H1 (cell line): ENCODE measurements at regions not wholly inside any gene's neighbourhood (a gene's known extent, or its start where the extent isn't known, plus 50 kb on each side); places are given as distances from the start of the nearest gene placed in this dataset.

Source experiments
- CHD1 ChIP-seq: IDR thresholded peaks from 2 replicates; pipeline ENCODE4 v1.6.1; 2012; ENCODE audit warnings: low read depth, low read length, improper control_type of control experiment
- POLR2A ChIP-seq, 2 experiments: IDR thresholded peaks; 1 replicate in 1 of 2; 2 replicates in 1 of 2; pipeline ENCODE4 v1.6.1; 2011; ENCODE audit warnings: low read depth in 2 of 2, low read length in 2 of 2, mild to moderate bottlenecking in 2 of 2; ENCODE audit errors: control extremely low read depth in 1 of 2
- SP1 ChIP-seq: IDR thresholded peaks from 2 replicates; pipeline ENCODE4 v1.6.1; 2011; ENCODE audit warnings: low read depth, low read length
- TBP ChIP-seq: IDR thresholded peaks from 2 replicates; pipeline ENCODE4 v1.6.1; 2011; ENCODE audit warnings: low read depth, low read length, improper control_type of control experiment
- TF ChIP-seq, protein P1 (sequence below), 3 experiments: IDR thresholded peaks; 1 replicate in 2 of 3; 2 replicates in 1 of 3; pipeline versions ENCODE4 v1.5.1 to v1.6.1; 2011; ENCODE audit warnings: low read length in 3 of 3, mild to moderate bottlenecking in 3 of 3, inconsistent platforms in 2 of 3, low read depth in 1 of 3, moderate library complexity in 1 of 3; ENCODE audit not compliant: insufficient read depth in 1 of 3; ENCODE audit errors: control extremely low read depth in 1 of 3

DNA sequence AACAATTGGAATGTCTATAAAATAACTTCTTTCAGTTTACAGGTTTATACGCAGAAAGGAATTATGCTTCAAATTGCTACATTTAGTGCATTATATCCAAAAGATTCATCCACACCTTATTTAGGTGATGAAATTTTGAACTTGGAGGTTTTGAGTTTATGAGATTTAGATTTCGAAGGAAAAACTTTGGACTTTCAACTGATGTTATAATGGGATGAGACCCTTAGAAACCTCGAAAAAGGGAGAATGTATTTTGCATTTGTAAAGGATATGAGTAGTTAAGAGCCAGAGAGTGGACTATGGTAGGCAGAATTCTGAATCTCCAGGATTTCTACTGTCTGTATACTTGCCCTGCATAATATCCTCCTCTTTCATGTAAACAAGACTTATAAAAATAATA, 851.6 kb upstream of the MGAT4C start:
- TF ChIP-seq TBP (no peak), CHD1 (no peak), POLR2A (IDR thresholded peaks at IDR 0.05; ENCODE audit: control extremely low read depth in 1 of 2, low read depth in 2 of 2, low read length in 2 of 2) (no peak), SP1 (no peak)
- TF ChIP-seq, protein P1, sequence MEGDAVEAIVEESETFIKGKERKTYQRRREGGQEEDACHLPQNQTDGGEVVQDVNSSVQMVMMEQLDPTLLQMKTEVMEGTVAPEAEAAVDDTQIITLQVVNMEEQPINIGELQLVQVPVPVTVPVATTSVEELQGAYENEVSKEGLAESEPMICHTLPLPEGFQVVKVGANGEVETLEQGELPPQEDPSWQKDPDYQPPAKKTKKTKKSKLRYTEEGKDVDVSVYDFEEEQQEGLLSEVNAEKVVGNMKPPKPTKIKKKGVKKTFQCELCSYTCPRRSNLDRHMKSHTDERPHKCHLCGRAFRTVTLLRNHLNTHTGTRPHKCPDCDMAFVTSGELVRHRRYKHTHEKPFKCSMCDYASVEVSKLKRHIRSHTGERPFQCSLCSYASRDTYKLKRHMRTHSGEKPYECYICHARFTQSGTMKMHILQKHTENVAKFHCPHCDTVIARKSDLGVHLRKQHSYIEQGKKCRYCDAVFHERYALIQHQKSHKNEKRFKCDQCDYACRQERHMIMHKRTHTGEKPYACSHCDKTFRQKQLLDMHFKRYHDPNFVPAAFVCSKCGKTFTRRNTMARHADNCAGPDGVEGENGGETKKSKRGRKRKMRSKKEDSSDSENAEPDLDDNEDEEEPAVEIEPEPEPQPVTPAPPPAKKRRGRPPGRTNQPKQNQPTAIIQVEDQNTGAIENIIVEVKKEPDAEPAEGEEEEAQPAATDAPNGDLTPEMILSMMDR (IDR thresholded peaks at IDR 0.05; ENCODE audit: control extremely low read depth in 1 of 3, insufficient read depth in 1 of 3, low read depth in 1 of 3, low read length in 3 of 3), result no peak
